GM18505 (cell line): ENCODE measurements at regions not wholly inside any gene's neighbourhood (a gene's known extent, or its start where the extent isn't known, plus 50 kb on each side); places are given as distances from the start of the nearest gene placed in this dataset.
"Not testable (repeated sequence)": the region's sequence is repeated elsewhere in the genome, so short reads cannot be mapped to it uniquely, and the experiment has no call there.

ENCODE experiments used
- ATAC-seq: cut with Tn5 transposase; IDR thresholded peaks from one replicate; pipeline ENCODE4 v1.9.1; 2021; ENCODE audit not compliant: unreplicated experiment
- POLR2A ChIP-seq: IDR thresholded peaks from 4 replicates; pipeline ENCODE4 v1.6.1; 2011; ENCODE audit warnings: borderline replicate concordance; ENCODE audit not compliant: insufficient read depth, insufficient read length; ENCODE audit errors: extremely low read depth

GRCh38 chr15:36447373-36447772 is 132.1 kb upstream of the CDIN1 start:
- no peak for ATAC-seq
- no peak for TF ChIP-seq POLR2A

GRCh38 chr15:36448418-36448817 is 131.0 kb upstream of the CDIN1 start:
- TF ChIP-seq POLR2A, result no peak
- no peak for ATAC-seq

GRCh38 chr15:36449084-36449661 is 130.3 kb upstream of the CDIN1 start:
- no peak for ATAC-seq
- TF ChIP-seq POLR2A, result no peak

GRCh38 chr15:36449662-36450145 is 129.7 kb upstream of the CDIN1 start:
- no peak for TF ChIP-seq POLR2A
- no peak for ATAC-seq

- ATAC-seq, result not testable (repeated sequence)
Observed at GRCh38 chr15:36454244-36454643, 125.2 kb upstream of the CDIN1 start.

- no peak for TF ChIP-seq POLR2A
- no peak for ATAC-seq
Observed at GRCh38 chr15:36458411-36458810, 121.0 kb upstream of the CDIN1 start.

- TF ChIP-seq POLR2A, result no peak
- ATAC-seq, result no peak
Observed at GRCh38 chr15:36465304-36465703, 114.1 kb upstream of the CDIN1 start.

- no peak for ATAC-seq
- TF ChIP-seq POLR2A, result no peak
Observed at GRCh38 chr15:36468746-36469145, 110.7 kb upstream of the CDIN1 start.

- ATAC-seq, result no peak
- no peak for TF ChIP-seq POLR2A
Observed at GRCh38 chr15:36469311-36469966, 110.0 kb upstream of the CDIN1 start.

GRCh38 chr15:36472672-36473071 is 106.8 kb upstream of the CDIN1 start:
- ATAC-seq, result no peak
- no peak for TF ChIP-seq POLR2A

GRCh38 chr15:36478561-36478960 is 100.9 kb upstream of the CDIN1 start:
- TF ChIP-seq POLR2A, result no peak
- ATAC-seq, result no peak

GRCh38 chr15:36479200-36479896 is 100.1 kb upstream of the CDIN1 start:
- no peak for ATAC-seq

GRCh38 chr15:36481156-36481555 is 98.3 kb upstream of the CDIN1 start:
- ATAC-seq, result no peak
- no peak for TF ChIP-seq POLR2A

More at GRCh38 chr15:36479200-36479896, 100.1 kb upstream of the CDIN1 start:
- TF ChIP-seq POLR2A, result no peak

GRCh38 chr15:36483409-36483808 is 96.0 kb upstream of the CDIN1 start:
- no peak for TF ChIP-seq POLR2A
- no peak for ATAC-seq
